HuH-7 (cell line): ENCODE measurements at regions not wholly inside any gene's neighbourhood (a gene's known extent, or its start where the extent isn't known, plus 50 kb on each side); places are given as distances from the start of the nearest gene placed in this dataset.

Experiments
- DNase-seq: peaks from one replicate; pipeline ENCODE4 v3.0.0; 2011; ENCODE audit warnings: low spot score

DNA sequence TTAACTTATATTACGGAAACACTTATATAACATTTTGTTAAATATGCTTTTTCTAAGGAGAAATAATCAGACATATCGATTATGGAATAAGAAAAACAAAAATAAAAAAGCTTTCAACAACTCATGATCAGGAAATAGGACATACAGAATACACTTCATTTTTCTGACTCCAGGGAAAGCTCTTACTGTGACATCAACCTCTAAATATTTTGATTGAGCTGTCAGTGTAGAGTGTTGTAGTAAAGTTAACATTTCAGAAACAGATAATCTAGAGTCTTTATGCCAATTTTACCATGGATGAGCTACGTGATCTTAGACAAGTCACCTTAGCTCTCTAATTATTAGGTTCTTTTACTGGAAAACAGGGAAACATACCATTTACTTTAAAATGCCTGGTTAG lies 218.9 kb upstream of the SORCS1 start:
- no peak for DNase-seq

DNA sequence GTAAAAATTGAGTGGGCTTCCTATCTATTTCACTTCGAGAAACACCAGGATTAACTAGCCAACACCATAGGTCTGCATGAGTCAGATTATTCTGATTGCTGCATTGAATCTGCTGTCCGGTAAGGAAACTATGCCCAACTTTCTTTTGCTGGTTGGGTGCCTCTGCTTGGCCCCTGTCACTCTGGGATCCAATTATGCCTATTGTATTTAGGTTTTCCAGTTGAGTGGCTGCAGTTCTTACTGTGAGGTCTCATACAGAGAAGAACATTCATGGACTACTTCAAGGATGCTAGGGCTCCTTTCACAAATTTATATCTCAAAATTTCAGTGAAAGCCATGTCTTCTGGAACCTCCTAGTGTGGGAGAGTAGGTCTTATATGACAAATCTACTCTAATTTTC lies 215.1 kb upstream of the SORCS1 start:
- no peak for DNase-seq

DNA sequence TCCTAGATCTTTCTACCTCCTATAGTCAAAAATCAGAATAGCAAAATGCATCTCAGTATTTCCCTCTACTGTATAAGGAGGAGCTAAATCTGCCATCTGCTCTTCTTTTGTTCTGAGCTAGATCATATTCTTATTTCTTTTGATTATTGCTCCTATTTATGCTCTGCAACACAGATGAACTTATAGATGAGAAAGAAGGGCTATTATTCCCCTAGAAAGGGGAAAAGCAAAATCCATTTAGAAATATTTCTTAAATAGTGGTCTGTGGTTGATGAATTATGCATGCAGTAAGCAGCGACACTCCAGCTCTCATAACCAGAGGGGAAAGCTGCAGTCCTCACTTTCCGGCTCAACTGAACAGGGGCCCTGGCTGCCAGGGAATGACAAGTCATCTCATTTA lies 207.3 kb upstream of the SORCS1 start:
- DNase-seq: no peak

DNA sequence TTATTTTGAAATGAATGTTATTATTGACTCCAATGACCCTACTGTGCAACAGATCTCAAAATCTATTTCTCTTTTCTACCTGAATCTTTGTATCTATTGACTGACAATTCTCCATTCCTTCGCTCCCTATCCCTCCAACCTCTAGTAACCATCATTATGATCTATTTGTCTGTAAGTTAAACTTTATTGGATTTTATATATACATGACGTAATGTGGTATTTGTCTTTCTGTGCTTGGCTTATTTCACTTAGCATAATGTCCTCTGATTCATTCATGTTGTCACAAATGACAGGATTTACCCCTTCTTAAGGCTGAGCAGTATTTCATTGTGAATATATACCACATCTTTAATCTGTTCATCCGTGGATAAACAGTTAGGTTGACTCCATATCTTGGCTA lies 200.4 kb upstream of the SORCS1 start:
- DNase-seq: no peak

DNA sequence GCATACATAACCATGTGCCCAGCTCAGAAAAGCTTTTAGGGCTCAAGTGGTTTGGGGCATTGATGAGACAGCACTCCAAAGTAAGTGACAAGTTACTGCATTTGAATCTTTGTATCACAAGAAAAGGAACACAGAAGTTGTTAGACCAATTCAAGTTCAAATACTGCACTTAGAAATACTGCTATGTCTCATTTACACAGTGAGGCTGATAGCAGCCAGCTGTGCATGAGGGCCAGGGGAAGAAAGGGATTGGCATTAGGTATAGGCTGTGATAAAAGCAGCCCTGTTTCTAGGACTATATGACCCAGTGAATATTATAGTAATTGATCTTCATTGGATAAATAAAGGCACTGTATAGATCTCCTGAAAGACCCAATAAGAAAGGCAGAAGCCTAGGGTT lies 197.8 kb upstream of the SORCS1 start:
- no peak for DNase-seq

DNA sequence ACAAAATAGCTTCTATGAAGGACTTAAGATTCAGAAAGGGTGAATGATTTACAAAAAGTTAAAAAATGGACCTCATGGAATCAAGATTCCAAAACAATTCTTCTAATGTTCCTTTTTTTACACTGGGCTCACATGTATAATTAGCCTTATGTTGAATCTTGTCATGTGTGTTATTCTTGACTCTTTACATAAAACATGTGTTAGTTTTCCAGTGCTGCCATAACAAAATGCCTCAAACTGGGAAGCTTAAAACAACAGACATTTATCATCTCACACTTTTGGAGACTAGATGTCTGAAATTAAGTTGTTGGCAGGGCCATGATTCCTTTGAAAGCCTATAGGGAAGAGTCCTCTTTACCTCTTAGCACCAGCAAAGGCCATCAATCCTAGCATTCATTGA lies 192.5 kb upstream of the SORCS1 start:
- no peak for DNase-seq

DNA sequence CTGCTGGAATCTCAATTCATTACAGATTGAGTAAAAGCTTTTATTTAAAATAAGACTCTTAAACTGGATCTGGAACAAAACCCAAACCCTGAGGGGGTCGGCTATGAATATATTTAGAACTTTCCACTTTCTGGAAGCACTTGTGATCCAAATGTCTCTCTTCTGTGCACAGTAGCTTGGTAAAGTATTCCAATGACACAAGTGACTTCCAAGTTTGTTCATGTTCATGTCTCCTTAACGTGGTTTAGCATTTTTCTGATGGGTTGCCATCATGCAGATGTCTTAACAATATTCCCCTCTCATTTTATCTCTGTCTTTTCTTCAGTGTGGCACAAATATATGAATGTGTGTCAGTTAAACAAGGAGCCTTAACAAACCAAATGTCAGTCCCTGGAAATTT lies 191.9 kb upstream of the SORCS1 start:
- no peak for DNase-seq

DNA sequence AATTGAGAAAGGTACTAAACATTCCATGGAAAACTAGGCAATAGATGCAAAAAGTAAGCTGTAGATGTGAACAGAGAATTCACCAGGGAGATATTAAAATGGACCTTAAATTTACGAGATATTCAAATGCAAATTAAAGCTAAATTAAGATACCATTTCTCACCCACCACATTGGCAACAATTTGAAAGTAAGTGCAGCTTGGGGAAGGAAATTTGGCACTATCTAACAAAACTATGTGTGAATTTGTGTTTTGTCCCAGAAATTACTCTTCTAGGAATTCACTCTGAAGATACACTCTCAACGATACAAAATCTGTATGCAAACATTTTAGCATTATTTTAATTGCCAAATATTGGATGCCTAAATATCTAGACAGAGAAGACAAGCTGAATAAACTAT lies 178.2 kb upstream of the SORCS1 start:
- DNase-seq: no peak

DNA sequence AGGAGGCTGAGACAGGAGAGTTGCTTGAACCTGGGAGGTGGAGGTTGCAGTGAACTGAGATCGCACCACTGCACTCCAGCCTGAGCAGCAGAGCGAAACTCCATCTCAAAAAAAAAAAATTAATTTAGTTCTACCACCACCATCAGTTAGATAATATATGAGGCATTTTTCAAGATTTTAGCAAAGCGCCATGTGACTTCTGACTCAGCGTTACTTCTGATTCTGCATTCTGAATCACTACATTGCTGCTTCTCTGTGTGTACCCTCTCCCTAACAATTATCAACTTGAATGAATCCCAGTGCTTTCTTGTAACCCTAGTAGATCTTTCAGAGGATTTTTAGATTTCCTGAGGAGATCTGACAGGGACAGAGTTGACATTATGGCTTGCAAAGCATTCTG lies 176.8 kb upstream of the SORCS1 start:
- DNase-seq: no peak

DNA sequence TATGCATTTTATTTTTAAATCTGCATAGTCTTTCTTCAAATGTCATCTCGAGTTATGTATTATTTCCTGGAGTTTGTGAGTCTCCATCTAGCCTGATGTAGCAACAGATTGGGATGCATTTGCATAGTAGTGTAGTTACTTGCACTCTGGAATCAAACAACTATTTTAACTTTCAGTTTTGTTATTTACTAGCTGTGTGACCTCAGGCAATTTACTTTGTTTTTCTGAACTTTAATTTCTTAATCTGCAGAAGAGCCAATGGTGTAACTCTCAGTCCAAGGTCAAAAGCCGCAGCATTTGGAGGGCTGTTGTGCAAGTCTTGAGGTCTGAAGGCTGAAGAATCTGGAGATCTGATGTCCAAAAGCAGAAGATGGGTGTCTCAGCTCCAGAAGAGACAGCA lies 175.8 kb upstream of the SORCS1 start:
- DNase-seq: no peak

DNA sequence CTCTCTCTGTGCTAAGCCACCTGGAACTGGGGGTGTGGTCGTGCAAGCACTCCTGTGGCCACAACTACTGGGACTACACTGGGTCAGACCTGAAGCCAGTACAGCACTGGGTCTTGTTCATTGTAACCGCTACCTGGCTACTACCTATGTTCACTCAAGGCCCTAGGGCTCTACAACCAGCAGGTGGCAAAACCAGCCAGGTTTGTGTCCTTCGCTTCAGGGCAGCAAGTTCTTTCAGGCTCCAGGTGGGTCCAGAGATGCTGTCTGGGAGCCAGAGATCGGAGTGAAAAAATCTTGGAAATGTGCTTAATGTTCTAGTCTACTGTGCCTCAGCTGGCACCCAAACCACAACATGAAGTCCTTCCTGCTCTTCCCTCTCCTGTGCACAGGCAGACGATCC lies 171.6 kb upstream of the SORCS1 start:
- DNase-seq: no peak

DNA sequence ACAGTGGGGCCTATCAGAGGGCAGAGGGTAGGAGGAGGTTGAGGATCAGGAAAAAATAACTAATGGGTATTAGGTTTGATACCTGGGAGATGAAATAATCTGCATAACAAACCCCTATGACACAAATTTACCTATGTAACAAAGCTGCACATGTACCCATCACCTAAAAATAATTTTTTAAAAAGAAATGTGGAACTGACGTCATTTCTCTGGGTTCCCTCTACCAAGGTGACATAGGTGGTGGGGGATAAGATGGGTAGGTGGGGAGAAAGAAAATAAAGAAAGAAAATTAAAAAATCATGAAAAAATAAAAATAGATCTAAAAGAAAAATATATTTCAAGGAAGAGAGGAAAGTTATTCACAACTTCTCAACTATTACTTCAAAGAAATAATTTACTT lies 153.1 kb upstream of the SORCS1 start:
- no peak for DNase-seq

DNA sequence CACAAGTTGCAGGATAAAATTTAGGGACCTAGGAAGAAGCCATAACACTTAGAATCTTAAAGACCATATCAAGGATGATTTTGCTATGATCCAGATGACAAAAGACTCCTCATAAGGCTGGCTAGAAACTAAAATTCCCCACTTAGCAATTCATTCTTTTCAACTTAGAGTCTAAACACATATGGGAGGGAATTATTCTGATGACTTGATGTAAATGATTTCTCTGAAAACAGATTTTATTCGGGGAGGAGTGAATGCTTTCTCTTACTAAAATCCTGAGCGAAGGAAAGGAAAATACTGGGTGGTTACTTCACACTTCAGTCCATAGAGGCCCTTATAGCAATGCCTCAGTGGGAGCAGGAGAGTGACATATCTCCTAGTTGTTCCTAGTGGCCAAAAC lies 138.7 kb upstream of the SORCS1 start:
- no peak for DNase-seq

DNA sequence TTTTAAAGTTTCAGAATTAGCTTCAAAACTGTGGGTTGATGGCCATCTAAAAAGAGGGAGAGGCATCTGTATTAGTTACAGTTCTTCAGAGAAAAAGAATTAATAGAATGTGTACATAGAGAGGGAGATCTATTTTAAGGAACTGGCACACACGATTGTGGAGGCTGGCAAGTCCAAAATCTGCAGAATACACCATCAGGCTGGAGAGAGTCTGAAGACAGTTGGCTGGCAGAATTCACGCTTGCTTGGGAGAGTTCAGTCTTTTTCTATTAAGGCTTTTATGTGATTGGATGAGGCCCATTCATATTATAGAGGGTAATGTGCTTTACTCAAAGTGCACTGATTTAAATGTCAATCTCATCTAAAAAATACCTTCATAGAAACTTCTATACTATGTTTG lies 135.1 kb upstream of the SORCS1 start:
- no peak for DNase-seq

DNA sequence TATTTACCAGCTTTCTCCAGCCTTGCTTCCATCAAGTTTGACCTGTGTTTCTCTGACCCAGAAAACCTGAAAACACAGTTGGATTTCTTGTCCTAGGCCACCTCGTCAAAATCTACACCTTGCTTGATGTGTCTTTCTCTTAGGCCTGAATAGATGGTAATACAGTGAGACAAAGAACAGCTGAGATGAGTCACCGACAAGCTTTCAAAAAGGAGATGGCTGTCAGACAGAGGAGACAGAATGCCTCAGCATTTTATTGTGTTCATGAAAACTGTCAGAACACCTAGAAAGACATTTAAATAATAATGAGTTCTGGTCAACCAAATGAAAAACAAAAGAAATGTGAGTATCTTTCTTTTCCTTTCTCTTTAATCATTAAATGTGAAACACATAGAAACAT lies 119.7 kb upstream of the SORCS1 start:
- no peak for DNase-seq

DNA sequence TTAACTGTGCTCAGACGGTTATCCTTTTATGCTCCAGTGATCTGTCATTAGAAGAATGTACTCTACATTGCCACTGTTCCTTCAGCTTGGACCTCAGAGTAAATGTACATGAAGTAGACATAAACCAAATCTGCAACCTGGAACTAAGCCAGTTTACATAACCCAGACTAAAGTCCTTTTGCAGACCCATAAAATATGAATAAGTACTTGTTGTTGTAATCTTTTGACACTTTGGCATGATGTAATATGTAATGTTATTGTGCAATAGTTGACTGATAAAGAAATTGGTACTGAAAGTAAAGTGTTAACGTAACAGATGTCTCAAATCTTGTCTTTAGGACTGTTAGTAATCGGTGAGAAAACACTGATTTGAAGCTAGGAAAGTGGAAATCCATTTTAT lies 115.8 kb upstream of the SORCS1 start:
- DNase-seq: no peak

DNA sequence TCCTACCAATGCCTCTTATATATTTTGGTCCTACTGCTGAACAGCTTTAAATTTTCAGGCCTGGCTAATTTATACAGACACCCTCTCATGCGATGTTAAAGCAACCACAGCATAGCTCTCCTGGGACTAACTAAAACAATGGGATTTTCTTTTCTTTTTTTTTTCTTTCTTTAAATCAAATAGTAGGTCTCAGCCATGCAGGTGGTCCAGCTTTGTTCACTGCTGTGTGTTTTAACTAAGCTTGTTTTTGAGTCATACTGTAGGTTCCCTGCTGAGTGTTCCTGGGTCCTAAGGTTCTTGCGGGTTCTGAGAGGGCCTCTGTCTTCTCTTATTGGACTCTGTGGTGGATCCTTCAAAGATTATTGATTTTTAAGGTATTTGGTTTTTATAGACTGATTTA lies 113.1 kb upstream of the SORCS1 start:
- no peak for DNase-seq

DNA sequence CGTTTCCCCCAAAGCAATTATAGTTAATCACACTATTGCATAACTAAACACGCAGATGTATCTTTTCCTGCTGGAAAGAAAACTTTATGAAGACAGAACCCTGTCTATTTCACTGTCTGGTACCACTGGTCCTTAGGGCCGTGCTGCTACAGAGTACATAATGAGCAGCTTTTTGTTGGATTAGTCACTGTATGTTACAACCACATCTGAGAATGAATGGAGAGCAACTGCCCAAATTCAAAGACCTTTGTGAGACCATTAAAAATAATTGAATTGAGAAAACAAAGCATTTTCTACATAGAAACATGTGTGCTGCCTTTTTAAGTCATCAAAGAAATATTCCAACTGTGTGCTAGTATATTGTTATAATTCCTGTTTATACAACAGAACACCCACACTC lies 111.3 kb upstream of the SORCS1 start:
- no peak for DNase-seq

DNA sequence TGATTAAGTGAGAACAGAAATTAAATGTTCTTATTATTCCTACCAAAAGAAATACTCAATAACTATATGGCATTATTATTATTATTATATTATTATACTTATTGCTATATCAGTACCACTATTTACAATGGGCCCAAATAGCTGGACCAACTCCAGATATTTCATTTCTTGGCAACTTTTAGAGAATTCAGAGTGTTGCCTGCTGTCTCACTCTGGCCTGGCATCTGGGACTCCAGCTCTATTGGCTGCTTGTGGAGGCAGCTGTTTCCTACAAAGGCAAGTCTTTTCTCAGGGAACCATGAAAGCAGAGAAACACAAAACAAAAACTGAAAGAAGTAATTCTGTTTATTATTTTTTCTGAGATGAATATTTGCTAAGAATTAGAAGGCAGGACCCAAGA lies 105.1 kb upstream of the SORCS1 start:
- no peak for DNase-seq

DNA sequence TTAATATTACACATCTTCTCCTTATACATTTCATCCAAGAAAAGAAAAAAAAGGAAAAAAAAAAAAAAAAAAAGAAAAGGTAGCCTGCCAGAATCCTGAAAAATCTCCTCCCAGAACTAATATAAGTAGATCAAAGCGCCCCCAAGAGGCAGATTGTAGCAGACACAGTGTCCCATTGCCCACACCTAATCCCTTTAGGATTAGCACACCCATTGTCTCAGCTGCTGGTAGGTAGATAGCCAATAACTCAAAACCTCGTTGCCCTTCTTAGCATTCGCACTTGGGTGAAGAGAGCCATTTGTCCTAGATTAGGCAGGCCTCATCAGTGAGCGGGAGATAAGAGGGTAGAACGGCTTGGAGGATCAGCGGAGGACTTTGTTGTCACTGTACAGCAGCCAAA lies 100.2 kb upstream of the SORCS1 start:
- no peak for DNase-seq

DNA sequence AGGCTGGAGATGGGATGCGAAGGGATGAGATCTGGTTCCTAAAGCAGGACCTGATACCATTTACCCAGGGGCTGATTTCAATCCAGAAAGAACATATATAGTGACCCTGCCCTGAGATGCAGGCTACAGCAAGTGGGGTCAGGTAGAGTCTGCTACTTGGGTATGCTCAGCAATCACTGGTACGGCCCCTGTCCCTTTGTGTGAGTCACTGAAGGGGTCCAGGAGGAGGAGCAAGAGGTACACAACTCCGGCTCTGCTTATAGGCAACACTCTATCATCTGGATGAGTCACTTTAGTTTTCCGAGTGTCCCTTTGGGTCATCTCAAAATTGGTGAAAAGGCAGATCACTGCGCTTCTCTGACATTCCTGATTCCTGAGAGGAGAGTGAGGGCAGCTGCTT lies 79.6 kb upstream of the SORCS1 start:
- no peak for DNase-seq

DNA sequence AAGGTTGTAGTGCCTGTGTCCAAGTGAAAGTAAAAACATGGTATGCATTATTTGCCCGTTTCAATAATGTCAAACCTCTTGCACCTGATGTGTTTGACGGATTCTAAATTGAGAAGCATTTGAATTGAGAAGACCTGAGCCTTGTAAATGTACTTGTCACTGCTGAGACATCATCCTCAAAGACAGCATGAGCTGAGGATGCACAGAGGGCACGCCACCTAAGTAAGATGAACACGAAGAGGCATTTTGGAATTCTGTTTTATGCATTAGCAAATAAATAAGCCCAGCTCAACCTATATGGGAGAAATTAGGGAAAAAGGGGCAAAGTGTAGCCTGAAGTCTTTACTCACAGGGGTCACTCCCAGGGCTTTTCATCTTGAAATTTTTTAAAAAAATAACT lies 73.8 kb upstream of the SORCS1 start:
- DNase-seq: no peak

DNA sequence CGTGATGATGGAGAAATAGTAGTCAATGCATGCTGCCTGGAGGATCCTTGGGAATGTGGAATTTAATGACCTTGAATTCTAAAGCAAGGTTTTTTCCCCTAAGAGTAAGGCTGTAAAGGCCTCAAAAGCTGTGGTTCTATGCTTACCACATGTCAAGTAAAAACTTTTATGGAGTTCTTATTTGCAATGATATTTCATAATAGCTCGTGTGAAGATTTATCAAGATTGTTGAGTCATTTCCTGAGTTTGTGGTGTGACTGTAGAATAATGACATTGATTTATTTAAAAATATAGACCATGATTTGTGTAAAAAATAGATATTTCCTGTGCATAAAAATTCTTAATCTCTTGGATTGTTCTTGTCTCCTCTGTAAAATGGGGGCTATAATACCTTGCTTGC lies 67.5 kb upstream of the SORCS1 start:
- DNase-seq: no peak

DNA sequence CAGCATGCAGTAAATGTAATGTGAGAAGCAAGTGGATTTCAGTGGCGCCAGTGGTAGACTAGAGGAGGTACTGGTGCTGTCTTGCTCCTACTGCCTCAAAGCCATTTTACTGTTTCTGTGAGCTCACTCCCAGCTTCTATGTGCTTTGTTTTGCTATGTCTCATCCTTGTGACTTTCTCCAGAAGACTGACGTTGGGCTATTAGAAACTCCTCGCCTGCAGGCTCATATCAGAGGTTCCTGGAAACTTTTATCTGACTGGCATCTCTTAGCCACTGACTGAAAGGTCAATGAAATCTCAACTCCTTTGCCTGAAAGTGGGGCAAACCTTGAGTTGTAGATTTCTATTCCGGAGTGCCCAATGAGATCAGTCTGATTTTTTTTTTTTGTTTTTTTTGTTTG lies 66.4 kb upstream of the SORCS1 start:
- no peak for DNase-seq

DNA sequence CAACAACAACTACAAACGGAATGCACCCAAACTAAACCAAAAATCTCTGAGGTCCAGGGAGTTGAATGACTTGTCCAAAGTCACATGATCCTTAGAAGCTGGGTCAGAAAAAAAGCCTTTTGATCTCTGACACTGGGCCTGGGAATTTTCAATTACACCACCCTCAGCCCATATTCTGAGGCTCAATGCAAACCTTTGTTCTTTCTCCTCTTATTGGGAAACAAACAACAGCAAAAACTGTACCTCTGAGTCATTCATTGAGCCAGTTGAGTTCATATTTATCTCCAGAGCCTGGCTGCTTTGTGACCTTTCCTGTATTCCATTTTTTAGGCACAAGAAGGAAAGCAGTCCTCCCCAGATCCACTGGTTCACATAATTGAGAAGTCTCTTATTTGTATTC lies 51.2 kb upstream of the SORCS1 start:
- DNase-seq: no peak
